ENCODE measurements at regions not wholly inside any gene's neighbourhood (a gene's known extent, or its start where the extent isn't known, plus 50 kb on each side); places are given as distances from the start of the nearest gene placed in this dataset.

GRCh38 chr3:151558661-151559060, 97.8 kb upstream of the IGSF10 start:
- TF ChIP-seq ZNF12 (CRISPR knock-in tag; IDR thresholded peaks at IDR 0.05): no peak
- no peak for TF ChIP-seq CEBPB (tag; IDR thresholded peaks at IDR 0.05)
- no peak for TF ChIP-seq WHSC1 (IDR thresholded peaks at IDR 0.05; ENCODE audit: low read length)
- TF ChIP-seq ZNF512 (tag; IDR thresholded peaks at IDR 0.05): no peak
- TF ChIP-seq REST (IDR thresholded peaks at IDR 0.05; ENCODE audit: borderline replicate concordance): no peak
- no peak for TF ChIP-seq REST (CRISPR knock-in tag; IDR thresholded peaks at IDR 0.05; ENCODE audit: low read depth)
- TF ChIP-seq MYNN (IDR thresholded peaks at IDR 0.05): no peak
- no peak for TF ChIP-seq MYNN (CRISPR knock-in tag; IDR thresholded peaks at IDR 0.05)
- TF ChIP-seq RNF2 (IDR thresholded peaks at IDR 0.05): no peak
- TF ChIP-seq CTCF (IDR thresholded peaks at IDR 0.05 in 2 of 3, conservative IDR thresholded peaks at IDR 0.05 in 1 of 3; ENCODE audit: insufficient read depth in 2 of 3, low read depth in 1 of 3, low read length in 3 of 3): no peak
- TF ChIP-seq TAF1 (IDR thresholded peaks at IDR 0.05; ENCODE audit: control insufficient read depth, extremely low read depth, insufficient read depth, low read length, severe bottlenecking): no peak
- no peak for TF ChIP-seq ATF7 (IDR thresholded peaks at IDR 0.05)
